ENCODE measurements at regions not wholly inside any gene's neighbourhood (a gene's known extent, or its start where the extent isn't known, plus 50 kb on each side); places are given as distances from the start of the nearest gene placed in this dataset.

- TF ChIP-seq CTCF (conservative IDR thresholded peaks at IDR 0.05 in 1 of 2, IDR thresholded peaks at IDR 0.05 in 1 of 2; ENCODE audit: low read depth in 1 of 2, low read length in 2 of 2): no peak
- no peak for TF ChIP-seq EZH2 (IDR thresholded peaks at IDR 0.05; ENCODE audit: low read length, missing control alignments)
Measured at GRCh38 chr17:77785312-77785905, 173.1 kb upstream of the TNRC6C start.
